SK-N-SH (cell line): ENCODE measurements at regions not wholly inside any gene's neighbourhood (a gene's known extent, or its start where the extent isn't known, plus 50 kb on each side); places are given as distances from the start of the nearest gene placed in this dataset.

ENCODE experiments used
- CTCF ChIA-PET: fragments of 300-600, 350-600 bp; formaldehyde crosslinking; extraction: SDS; loops from one replicate; lab custom pipeline; 2021; lab: Yijun Ruan, JAX
- POLR2A ChIA-PET: fragments of 350-600 bp; sonication (Branson Sonifier 250); formaldehyde crosslinking; extraction: SDS; loops from one replicate; lab custom pipeline; 2020; ENCODE audit warnings: antibody characterized with exemption, inconsistent platforms; lab: Yijun Ruan, JAX
- DNase-seq: peaks from one replicate; pipeline ENCODE4 v3.0.0; 2012
- H2AFZ ChIP-seq: fragments of 200-600 bp; sonication (generic); 2 replicates; pipeline ENCODE4 v1.8.1; 2016; ENCODE audit warnings: antibody characterized with exemption, mild to moderate bottlenecking, low read depth
- H3F3A ChIP-seq: fragments of 200-600 bp; sonication (generic); replicated peaks from 2 replicates; pipeline ENCODE3; 2016; ENCODE audit warnings: antibody characterized with exemption, mild to moderate bottlenecking; ENCODE audit not compliant: insufficient read depth
- H3K27ac ChIP-seq, 2 experiments: fragments of 200-500 bp in 1 of 2; fragments of 200-600 bp in 1 of 2; sonication (Bioruptor generic) in 1 of 2; sonication (generic), shearing (Covaris generic) in 1 of 2; 2 replicates each; pipeline versions ENCODE4 v1.5.1 to v1.6.1; 2014 to 2016; ENCODE audit warnings: low read depth in 2 of 2, inconsistent platforms in 1 of 2, low read length in 1 of 2, mild to moderate bottlenecking in 1 of 2, mixed read lengths in 1 of 2
- H3K27me3 ChIP-seq: fragments of 200-600 bp; sonication (generic), shearing (Covaris generic); 2 replicates; pipeline ENCODE4 v1.6.1; 2016; ENCODE audit warnings: mixed run types; ENCODE audit not compliant: insufficient read depth
- H3K36me3 ChIP-seq, 2 experiments: fragments of 200-500 bp in 1 of 2; fragments of 200-600 bp in 1 of 2; sonication (Bioruptor generic) in 1 of 2; sonication (generic) in 1 of 2; replicated peaks in 1 of 2; 2 replicates each; pipeline versions ENCODE3 to v1.5.1; 2014 to 2016; ENCODE audit warnings: low read length in 1 of 2, mild to moderate bottlenecking in 1 of 2; ENCODE audit not compliant: insufficient read depth in 2 of 2, control insufficient read depth in 1 of 2
- H3K4me1 ChIP-seq, 2 experiments: fragments of 200-500 bp in 1 of 2; fragments of 200-600 bp in 1 of 2; sonication (Bioruptor generic) in 1 of 2; sonication (generic), shearing (Covaris generic) in 1 of 2; 2 replicates each; pipeline versions ENCODE4 v1.5.1 to v1.6.1; 2014 to 2016; ENCODE audit warnings: low read depth in 1 of 2, low read length in 1 of 2, mixed run types in 1 of 2; ENCODE audit not compliant: insufficient read depth in 2 of 2, control insufficient read depth in 1 of 2
- H3K4me2 ChIP-seq: fragments of 200-600 bp; sonication (generic), shearing (Covaris generic); 2 replicates; pipeline ENCODE4 v1.6.1; 2017; ENCODE audit warnings: mixed run types
- H3K4me3 ChIP-seq, 2 experiments: fragments of 200-500 bp in 1 of 2; fragments of 200-600 bp in 1 of 2; sonication (Bioruptor generic) in 1 of 2; sonication (generic), shearing (Covaris generic) in 1 of 2; 2 replicates each; pipeline versions ENCODE4 v1.5.1 to v1.8.1; 2014 to 2016; ENCODE audit warnings: low read depth in 2 of 2, inconsistent platforms in 1 of 2, low read length in 1 of 2, mild to moderate bottlenecking in 1 of 2, mixed read lengths in 1 of 2, moderate library complexity in 1 of 2
- H3K79me2 ChIP-seq: fragments of 200-600 bp; sonication (generic); 2 replicates; pipeline ENCODE4 v1.8.1; 2017; ENCODE audit warnings: mild to moderate bottlenecking; ENCODE audit not compliant: insufficient read depth
- H3K9ac ChIP-seq: fragments of 200-600 bp; sonication (generic); 2 replicates; pipeline ENCODE4 v1.6.1; 2017; ENCODE audit warnings: mixed run types
- H3K9me2 ChIP-seq: fragments of 200-600 bp; sonication (generic); 2 replicates; pipeline ENCODE4 v1.6.1; 2017; ENCODE audit warnings: mixed run types
- H3K9me3 ChIP-seq: fragments of 200-600 bp; sonication (generic); 2 replicates; pipeline ENCODE4 v1.6.1; 2017; ENCODE audit warnings: mixed run types, mild to moderate bottlenecking, moderate library complexity
- H4K20me1 ChIP-seq: fragments of 200-600 bp; sonication (generic); 2 replicates; pipeline ENCODE4 v1.6.1; 2017; ENCODE audit warnings: mild to moderate bottlenecking, mixed run types; ENCODE audit not compliant: insufficient read depth
- CHD2 ChIP-seq: fragments of 150-350 bp; IDR thresholded peaks from 2 replicates; pipeline ENCODE4 v1.6.1; 2018; ENCODE audit warnings: low read length; ENCODE audit not compliant: partially characterized antibody
- CTCF ChIP-seq: fragments of 200-600 bp; sonication (generic); IDR thresholded peaks from 2 replicates; pipeline ENCODE4 v1.6.1; 2017; ENCODE audit warnings: antibody characterized with exemption, mild to moderate bottlenecking, moderate library complexity
- FOSL2 ChIP-seq: IDR thresholded peaks from 2 replicates; pipeline ENCODE4 v1.4.0; 2012; ENCODE audit warnings: low read depth, mild to moderate bottlenecking, moderate library complexity, borderline replicate concordance
- FOXJ3 ChIP-seq: sonication (generic); formaldehyde crosslinking; IDR thresholded peaks from 2 replicates; pipeline ENCODE4 v1.5.1; 2020; ENCODE audit warnings: mild to moderate bottlenecking, missing genetic modification reagents
- FOXM1 ChIP-seq: IDR thresholded peaks from 2 replicates; pipeline ENCODE4 v1.4.0; 2012; ENCODE audit warnings: low read depth, mild to moderate bottlenecking
- MEF2A ChIP-seq: IDR thresholded peaks from 2 replicates; pipeline ENCODE4 v1.4.0; 2012; ENCODE audit warnings: low read depth, borderline replicate concordance
- POLR2AphosphoS5 ChIP-seq: IDR thresholded peaks from 2 replicates; pipeline ENCODE4 v1.6.1; 2012; ENCODE audit warnings: low read depth, low read length
- RCOR1 ChIP-seq: fragments of 150-350 bp; IDR thresholded peaks from 2 replicates; pipeline ENCODE4 v1.6.1; 2017; ENCODE audit warnings: antibody characterized with exemption, low read length
- REST ChIP-seq: IDR thresholded peaks from 2 replicates; pipeline ENCODE4 v1.6.1; 2012; ENCODE audit warnings: mild to moderate bottlenecking, low read depth, low read length, moderate library complexity
- RFX5 ChIP-seq: IDR thresholded peaks from 2 replicates; pipeline ENCODE4 v1.6.1; 2012; ENCODE audit warnings: mild to moderate bottlenecking, improper control_type of control experiment, low read length
- RXRA ChIP-seq: IDR thresholded peaks from 2 replicates; pipeline ENCODE4 v1.4.0; 2012; ENCODE audit warnings: low read depth, mild to moderate bottlenecking, borderline replicate concordance
- SMC3 ChIP-seq: IDR thresholded peaks from 2 replicates; pipeline ENCODE4 v1.6.1; 2012; ENCODE audit warnings: low read depth, low read length, improper control_type of control experiment
- TEAD4 ChIP-seq: IDR thresholded peaks from 2 replicates; pipeline ENCODE4 v1.4.0; 2012; ENCODE audit warnings: mild to moderate bottlenecking, borderline replicate concordance; ENCODE audit not compliant: insufficient read depth
- USF2 ChIP-seq: fragments of 150-350 bp; IDR thresholded peaks from 2 replicates; pipeline ENCODE4 v1.6.1; 2017; ENCODE audit warnings: antibody characterized with exemption, low read length, low read depth, borderline replicate concordance
- WGBS: methylation state at CpG from one replicate; pipeline ENCODE4 v1.1.6; 2017; ENCODE audit warnings: low lambda C conversion rate; 5-methylcytosine and 5-hydroxymethylcytosine counted together
- TF ChIP-seq, protein P1 (sequence below): IDR thresholded peaks from 2 replicates; pipeline ENCODE4 v1.4.0; 2012; ENCODE audit warnings: low read depth, borderline replicate concordance

- no peaks in the 10 kb centered on the region for H3K79me2 ChIP-seq
- H3K4me1 ChIP-seq = no peaks in the 10 kb centered on the region
- no peak overlapping the region for H3K4me3 ChIP-seq
- no peak overlapping the region for H3K9ac ChIP-seq
- no peaks in the 10 kb centered on the region; the same call in 1 of the 2 replicates for H3K27me3 ChIP-seq
- no peak overlapping the region for H2AFZ ChIP-seq
- no peaks in the 10 kb centered on the region for H3F3A ChIP-seq
- H3K9me2 ChIP-seq = no peaks in the 10 kb centered on the region
- no peaks in the 10 kb centered on the region for H3K9me3 ChIP-seq
- DNase-seq = no peak
- 41% methylated on average over 4 of the region's 4 CpGs for WGBS
- ChIA-PET POLR2A (no interaction called here), CTCF (interaction anchor here (1.5 kb wide), 1 partner anchor 265 kb away, joined by 3 read pairs; no protein-coding TSS in a partner anchor)
- no peaks in the 10 kb centered on the region for H4K20me1 ChIP-seq
- TF ChIP-seq FOXJ3 (CRISPR knock-in tag) (no peak), RFX5 (no peak), FOXM1 (no peak), CTCF (no peak), RXRA (no peak), TEAD4 (no peak), POLR2AphosphoS5 (no peak), CHD2 (no peak), SMC3 (no peak), FOSL2 (no peak), USF2 (no peak), RCOR1 (no peak), MEF2A (no peak), REST (no peak)
- TF ChIP-seq, protein P1, sequence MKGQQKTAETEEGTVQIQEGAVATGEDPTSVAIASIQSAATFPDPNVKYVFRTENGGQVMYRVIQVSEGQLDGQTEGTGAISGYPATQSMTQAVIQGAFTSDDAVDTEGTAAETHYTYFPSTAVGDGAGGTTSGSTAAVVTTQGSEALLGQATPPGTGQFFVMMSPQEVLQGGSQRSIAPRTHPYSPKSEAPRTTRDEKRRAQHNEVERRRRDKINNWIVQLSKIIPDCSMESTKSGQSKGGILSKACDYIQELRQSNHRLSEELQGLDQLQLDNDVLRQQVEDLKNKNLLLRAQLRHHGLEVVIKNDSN = no peak
- no peaks in the 10 kb centered on the region for H3K36me3 ChIP-seq
- no peak overlapping the region for H3K27ac ChIP-seq
- H3K4me2 ChIP-seq = no peak overlapping the region
These were observed 194.3 kb downstream of the RHOU start for GRCh38 chr1:228929476-228930027.
